ENCODE measurements at regions not wholly inside any gene's neighbourhood (a gene's known extent, or its start where the extent isn't known, plus 50 kb on each side); places are given as distances from the start of the nearest gene placed in this dataset.
"Not testable (repeated sequence)": the region's sequence is repeated elsewhere in the genome, so short reads cannot be mapped to it uniquely, and the experiment has no call there.

- no peak for DNase-seq
Observed at GRCh38 chr4:12929784-12930183, 554.4 kb downstream of the RAB28 start.

- DNase-seq = no peak
Observed at GRCh38 chr4:12928751-12929150, 555.4 kb downstream of the RAB28 start.

- DNase-seq = no peak
Observed at GRCh38 chr4:12926189-12927066, 557.7 kb downstream of the RAB28 start.

GRCh38 chr4:12924728-12925320 is 559.3 kb downstream of the RAB28 start:
- no peak for DNase-seq

- no peak for DNase-seq
Observed at GRCh38 chr4:12924253-12924652, 559.9 kb downstream of the RAB28 start.

- no peak for DNase-seq
Observed at GRCh38 chr4:12912896-12913418, 571.2 kb downstream of the RAB28 start.

- DNase-seq = no peak
Observed at GRCh38 chr4:12911750-12912358, 572.3 kb downstream of the RAB28 start.

- DNase-seq = not testable (repeated sequence)
Observed at GRCh38 chr4:12903640-12904039, 580.5 kb downstream of the RAB28 start.

- DNase-seq = no peak
Observed at GRCh38 chr4:12902735-12903134, 581.4 kb downstream of the RAB28 start.

- DNase-seq = no peak
Observed at GRCh38 chr4:12897954-12898353, 586.2 kb downstream of the RAB28 start.

- DNase-seq = no peak
Observed at GRCh38 chr4:12894062-12894461, 590.1 kb downstream of the RAB28 start.

GRCh38 chr4:12889054-12889453 is 595.1 kb downstream of the RAB28 start:
- no peak for DNase-seq

GRCh38 chr4:12884846-12885796 is 599.0 kb downstream of the RAB28 start:
- DNase-seq = no peak

GRCh38 chr4:12881945-12882584 is 602.1 kb downstream of the RAB28 start:
- no peak for DNase-seq

GRCh38 chr4:12880844-12881243 is 603.3 kb downstream of the RAB28 start:
- no peak for DNase-seq

- no peak for DNase-seq
Observed at GRCh38 chr4:12879496-12879895, 604.6 kb downstream of the RAB28 start.

- no peak for DNase-seq
Observed at GRCh38 chr4:12875640-12876243, 608.4 kb downstream of the RAB28 start.

- no peak for DNase-seq
Observed at GRCh38 chr4:12873351-12873750, 610.8 kb downstream of the RAB28 start.

GRCh38 chr4:12861422-12861821 is 622.7 kb downstream of the RAB28 start:
- no peak for DNase-seq

- DNase-seq = peak; percentile 7
Observed at GRCh38 chr4:12852338-12853307, 631.5 kb downstream of the RAB28 start.
